Left renal pelvis (tissue), 4 donors: ENCODE measurements at regions not wholly inside any gene's neighbourhood (a gene's known extent, or its start where the extent isn't known, plus 50 kb on each side); places are given as distances from the start of the nearest gene placed in this dataset.

Experiments
- DNase-seq, 4 donors: peaks; one replicate each; pipeline ENCODE4 v3.0.0-alpha.2; 2013; ENCODE audit warnings: low read depth in 4 of 4, low spot score in 3 of 4

DNA sequence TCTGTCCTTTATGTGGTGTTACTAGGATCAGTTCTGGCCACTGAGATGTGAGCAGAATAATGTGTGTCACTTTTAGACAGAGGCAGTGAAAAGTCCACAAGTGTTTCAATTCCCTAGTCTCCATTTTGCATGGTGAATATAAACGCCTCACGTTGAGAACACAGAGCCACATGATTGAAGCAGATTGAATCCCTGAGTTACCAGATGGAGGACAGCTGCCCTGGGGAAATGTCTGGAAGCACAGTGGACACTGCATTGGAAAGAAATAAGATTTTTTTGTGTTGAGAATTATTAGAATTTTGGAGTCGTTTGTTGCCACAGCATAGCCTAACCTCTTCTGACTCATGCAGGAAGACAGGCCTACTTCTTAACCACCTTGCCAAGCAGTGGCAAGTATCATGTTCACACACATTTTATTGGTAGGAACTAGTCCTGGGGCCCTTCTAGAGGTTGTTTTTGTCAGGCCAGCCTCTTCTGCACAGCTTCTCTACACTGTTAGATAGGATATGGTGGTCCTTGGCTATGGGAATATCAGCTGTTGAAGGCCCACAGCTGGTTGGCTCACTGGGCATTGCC, 188.6 kb downstream of the TMEM182 start:
- no peak for DNase-seq

DNA sequence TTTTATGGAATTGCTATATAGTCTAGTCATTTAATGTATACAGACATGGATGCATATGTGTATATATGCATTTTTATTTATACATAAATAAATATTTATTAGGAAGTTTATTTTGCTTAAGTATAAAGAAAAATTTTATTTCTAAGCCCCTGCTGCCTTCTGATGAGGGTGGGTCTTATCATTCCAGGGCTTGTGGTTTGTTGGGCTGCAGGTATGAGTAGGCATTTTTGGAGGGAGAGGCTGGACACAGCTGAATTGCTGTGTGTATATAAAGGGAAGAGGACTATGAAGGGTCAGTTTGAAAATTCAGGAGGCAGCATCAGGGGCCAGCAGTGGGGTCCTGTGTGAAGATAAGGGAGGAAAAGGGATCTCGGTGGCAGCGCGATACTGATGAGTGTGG, 189.4 kb downstream of the TMEM182 start:
- DNase-seq: no peak

DNA sequence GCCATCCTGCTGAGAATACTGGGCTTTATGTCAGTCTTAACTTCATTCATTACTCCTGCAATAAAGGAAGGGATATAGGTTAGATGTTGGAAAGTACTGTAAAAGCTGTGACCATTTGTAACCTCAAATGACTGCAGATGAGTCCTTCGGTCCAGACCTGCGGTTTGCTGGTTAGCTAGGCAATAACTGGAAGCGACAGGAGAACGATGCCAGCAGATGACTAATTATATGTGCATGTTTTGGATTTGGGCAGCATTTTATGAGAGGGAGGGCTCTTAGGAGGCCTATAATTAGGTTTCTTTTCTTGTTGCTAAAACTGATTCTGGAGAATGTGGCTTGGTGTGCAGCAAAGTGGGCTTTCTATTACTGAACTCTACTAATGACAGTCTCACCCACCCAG, 205.6 kb downstream of the TMEM182 start:
- no peak for DNase-seq

DNA sequence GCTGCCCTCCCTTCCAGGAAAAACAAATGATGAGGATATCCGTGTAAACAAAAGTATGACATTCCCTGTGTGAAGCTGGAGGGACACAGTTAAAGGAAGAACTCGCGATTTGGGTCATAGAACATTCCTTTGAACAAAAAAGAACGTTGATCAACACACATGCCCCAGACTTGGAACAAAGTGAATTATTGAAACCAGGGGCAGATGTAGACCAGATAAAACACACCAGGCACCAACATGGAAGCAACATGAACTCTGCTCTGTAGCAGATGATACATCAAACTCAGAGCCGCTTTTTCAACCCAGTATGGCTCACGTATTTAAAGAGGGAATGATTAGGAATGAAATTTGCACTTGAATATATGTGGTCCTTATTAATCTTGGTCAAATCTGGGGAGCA, 206.5 kb downstream of the TMEM182 start:
- no peak for DNase-seq

DNA sequence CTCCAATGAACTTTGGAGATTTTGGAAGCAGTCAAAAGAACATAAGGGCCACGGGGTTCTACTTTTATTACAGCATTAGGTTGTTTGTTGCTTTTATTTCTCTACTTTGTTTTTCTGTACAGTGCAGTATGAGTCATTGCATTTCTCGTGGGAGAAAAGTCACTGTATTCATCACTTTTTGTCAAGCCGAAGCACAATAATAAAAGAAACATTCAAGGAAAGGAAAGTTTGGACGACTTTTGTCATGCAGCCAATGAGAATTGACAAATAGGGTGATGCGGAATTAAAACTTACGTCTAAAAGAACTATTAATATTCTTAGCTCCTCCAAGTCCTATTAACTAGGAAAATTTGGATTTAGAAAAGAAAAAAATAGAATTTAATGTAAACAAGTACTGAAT, 209.9 kb downstream of the TMEM182 start:
- no peak for DNase-seq

DNA sequence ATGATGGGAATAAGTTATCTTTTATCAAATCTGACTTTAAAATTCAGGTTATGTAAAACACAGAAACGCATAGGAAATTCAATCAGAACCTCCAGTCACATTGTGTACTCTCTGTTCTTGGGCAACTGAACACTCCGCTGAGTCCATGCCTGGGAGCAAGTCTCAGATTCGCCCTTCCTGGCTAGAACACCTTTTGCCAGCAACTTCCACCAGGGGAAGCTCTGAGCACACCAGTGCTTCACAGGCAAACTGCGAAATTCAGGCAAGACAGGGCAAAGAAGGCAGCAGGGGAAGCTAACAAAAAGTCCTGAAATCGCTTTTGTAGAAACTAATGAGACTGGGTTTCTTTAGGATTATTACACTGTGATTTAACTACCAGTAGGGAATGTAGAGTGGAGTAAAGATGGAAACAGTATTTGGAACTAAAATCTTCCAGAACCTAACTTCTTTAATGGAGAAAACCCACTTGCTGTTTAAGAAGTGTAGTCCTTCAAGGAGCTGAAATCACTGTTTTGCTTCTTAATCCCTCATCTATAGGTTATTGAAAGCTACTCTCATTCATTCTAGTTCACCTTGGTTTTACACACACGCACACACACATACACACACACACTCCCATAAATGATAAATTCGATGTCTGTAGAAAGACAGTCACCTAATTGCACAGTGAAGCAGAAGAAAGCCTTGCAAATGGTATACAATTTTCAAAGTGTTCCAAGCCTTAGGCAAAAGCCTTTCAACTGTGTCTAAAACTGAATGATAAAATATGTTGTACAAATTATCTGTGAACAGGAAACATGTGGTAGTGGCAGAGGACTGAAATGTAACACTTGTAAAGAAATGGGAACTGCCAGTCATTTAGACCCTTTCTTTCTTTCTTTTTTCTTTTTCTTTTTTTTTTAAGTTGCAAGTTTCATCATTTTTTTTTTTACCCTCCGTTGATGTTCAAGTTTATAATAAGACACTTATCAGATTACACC, 214.5 kb downstream of the TMEM182 start:
- DNase-seq: peak; percentile 12 to 49 (median 38)

DNA sequence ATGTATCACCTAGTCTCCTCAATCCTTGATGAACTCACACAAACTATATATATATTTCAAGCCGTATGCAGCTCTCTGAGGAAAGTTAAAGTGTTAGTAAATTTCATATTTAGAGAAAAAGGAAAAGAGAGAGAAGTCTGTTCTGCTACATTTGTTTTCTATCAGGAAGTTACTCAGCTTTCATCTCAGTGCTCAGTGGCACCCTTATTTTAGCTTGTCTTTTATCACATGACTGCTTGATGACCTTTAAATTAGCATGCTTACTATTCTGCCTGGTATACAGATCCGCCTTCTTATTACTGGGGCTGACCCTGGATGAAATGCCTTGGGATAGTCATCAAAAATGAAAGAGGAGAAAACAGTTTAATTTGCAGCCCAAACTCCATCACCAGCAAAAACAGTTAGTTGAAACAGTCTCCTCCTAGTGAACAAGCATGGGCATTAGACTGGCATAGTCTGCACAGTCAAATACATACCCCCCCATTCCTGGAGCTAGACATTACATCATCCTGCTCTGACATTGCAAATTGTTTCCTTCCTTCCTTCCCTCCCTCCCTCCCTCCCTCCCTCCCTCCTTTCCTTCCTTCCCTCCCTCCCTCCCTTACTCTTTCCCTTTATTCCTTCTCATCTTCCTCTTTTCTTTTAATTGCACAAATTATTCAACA, 215.7 kb downstream of the TMEM182 start:
- no peak for DNase-seq

DNA sequence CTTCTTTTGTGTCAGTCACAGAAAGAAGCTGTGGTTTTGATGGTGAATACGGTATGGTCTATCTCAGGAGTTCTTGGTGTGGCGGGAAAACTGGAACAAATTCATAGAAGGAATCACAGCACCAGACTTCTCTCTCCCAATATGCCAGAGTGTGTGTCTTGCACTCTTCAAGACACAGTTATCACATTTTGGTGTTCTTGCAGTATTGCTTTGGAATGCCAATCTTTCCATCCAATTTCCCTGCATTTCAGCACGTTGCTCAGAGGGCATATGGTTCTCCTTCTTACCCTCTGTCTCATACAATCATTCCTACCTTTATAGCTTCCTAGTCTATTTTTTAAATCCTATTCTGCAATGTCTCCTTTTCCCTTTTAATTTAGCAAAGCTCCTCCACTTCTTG, 216.3 kb downstream of the TMEM182 start:
- no peak for DNase-seq

DNA sequence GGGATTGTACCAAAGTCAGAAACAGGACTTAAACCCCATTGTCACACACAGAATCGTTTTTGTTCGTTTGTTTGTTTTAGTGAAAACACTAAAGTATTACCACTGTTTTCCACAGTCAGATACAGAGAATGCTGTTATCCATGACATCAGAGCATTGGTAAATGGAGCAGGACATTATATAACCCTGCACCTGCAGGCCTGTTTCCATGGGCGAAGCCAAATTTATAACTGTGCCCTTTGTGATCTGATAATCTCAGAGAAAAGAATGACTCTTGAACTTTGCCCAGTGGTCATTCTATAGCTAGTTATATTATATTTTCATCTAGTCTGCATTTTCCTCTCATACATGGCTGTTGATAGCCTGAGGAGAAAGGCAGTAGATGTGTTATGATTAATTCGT, 217.6 kb downstream of the TMEM182 start:
- no peak for DNase-seq

DNA sequence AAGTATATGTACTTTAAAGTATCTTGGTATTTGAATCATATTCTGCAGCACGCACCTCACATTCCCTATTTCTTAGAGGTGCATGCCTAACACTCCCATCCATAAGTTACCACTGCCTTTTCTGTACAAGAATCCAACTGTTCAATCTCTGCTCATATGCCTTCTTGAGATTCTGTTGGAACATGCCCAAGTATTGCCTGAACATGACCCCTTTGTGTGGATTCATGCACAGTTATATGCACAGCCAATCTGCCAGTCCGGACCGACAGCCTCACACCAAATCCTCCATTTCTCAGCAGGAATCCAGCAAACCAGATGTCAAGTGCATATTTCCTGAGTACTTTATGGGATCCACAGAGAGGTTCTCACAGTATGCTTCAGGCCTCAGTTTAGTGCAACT, 222.0 kb downstream of the TMEM182 start:
- DNase-seq: no peak

DNA sequence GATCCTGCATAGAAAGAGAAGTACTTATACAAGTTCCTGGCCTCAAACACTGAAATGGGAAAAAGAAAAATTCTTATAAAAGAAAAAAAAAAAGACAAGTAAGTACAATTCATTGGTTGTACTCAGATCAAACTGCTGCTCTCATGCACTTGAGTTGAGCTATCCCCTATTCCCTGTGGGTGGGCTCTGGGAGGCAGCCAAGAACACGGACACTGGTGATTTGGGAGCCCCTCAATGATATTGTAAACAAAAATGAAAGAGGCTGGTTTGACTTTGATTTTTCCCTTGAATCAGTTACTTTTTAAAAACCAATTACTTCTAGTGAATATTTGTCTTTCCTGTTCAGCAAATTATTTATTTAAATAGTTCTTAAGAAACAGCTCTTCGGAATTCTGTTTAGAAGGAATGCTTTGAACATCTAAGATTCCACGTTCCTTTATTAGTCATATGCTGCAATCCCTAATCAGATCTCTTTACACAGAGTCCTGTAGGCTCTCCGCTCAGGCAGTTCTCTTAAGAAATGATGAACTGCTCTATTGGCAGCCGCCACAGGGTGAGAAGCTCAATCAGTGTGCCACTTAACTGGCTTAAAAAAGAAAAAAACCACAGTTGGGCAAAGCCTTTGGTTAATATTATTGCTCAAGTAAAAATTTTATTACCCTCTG, 225.1 kb downstream of the TMEM182 start:
- no peak for DNase-seq

DNA sequence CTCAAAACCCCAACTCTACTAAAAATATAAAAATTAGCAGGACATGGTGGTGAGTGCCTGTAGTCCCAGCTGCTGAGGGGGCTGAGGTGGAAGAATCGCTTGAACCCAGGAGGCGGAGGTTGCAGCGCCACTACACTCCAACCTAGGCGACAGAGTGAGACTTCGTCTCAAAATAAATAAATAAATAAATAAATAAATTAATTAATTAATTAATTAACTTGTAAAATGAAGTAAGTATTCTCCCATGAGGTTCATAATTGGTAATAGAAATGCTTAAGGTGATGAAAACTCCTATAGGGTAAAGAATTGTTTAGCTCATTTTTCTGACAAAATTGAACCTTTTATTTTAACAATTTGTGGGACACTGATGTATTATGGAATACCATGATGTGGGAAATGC, 230.8 kb downstream of the TMEM182 start:
- DNase-seq: no peak

DNA sequence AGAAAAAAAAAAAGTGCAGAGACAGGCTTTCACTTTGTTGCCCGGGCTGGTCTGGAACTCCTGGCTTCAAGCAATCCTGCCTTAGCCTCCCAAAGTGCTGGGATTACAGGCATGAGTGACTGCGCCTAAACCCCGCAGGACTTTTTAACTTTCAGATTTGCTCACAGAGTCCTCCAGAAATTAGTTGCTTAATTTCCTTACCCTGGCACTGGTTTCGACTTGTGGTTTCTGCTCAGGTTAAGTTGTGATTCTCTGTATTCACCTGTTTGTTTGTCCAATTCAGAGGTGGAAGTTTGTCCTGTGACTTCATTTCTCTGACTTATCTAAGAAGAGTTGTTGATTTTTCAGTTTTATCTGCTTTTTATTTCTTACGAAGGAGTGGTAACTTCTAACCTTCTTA, 238.1 kb downstream of the TMEM182 start:
- DNase-seq: no peak

DNA sequence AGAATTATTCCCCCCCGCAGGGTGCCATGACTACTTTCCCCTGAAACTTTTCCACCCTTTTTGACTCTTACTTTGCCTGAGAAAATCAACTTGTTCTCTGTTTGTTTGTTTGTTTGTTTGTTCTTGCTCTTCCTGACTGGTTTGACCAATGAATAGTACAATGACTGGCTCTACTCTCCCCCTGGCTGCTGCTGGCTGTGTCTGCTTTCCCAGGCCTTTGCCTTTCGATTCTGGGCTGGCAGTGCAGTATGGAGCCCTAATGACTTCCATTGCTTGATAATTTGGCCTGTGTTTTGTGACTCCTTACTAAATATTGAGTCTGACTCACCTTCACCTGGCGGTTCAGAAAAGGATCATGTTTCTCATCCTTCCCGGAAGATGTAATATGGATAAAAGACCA, 241.1 kb downstream of the TMEM182 start:
- no peak for DNase-seq

DNA sequence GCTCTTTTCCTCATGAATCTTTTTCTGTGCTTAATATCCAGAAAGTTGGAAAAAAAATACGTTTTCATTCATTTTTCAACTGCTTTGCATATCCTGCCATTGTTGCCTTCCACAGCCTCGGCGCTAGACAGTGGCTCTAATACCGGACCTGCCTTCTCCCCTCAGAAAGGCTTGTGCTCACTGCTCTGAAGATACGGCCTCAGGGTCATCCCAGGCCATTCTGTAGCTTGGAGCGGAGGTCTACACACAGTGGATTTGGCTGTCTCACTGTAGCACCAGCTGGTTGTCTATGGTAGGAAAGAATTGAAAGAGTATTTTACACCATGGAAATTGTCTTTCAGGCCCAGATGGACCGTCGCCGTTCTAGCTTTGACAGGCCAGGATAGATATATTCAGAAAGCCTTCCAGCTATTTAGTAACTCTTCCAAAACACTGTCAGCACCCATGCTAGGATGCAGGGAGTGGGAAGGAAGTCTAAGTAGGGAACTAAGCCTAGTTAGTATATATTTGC, 242.0 kb downstream of the TMEM182 start:
- no peak for DNase-seq

DNA sequence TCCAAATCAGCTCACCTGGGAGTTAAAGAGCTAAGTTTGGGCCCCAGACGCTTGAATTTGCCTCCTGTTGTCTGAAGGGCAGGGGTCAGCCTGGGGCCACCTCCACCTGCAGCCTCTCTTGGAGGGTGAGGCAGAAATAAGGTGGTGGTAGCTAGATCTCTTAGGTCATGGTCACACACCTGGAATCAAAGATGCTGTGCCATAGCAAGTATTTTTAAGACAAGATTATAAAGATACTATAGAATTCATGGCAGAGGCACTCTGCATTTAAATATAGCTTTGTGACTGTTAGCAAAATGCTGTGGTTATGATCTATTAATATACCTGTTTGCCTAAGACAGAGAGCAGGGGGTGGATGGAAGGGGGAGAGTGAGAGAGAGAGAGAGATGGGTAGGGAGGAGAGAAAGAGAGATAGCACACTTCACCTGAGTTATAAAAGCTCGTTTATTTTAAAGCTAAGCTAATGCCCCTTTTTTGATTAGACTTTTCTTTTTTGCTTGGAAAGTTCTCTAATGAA, 242.7 kb downstream of the TMEM182 start:
- DNase-seq: no peak

DNA sequence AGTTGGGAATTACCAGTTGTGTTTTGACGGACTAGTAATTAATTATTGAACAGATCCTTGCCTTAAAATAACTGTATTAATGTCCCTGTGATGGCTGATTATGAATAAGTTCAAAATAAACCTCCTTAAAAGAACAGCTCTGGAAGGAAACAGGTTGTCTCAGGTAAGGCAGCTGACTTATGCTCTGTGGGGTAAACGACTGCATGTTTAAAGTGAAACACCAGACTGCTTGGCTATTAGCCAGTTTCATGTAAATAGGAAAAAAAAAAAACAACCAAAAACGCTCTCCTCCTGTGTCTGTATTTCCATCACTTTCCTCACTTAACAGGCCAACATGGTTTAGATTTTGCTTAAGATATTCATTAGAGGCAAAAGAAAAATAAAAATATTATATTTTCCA, 243.6 kb downstream of the TMEM182 start:
- DNase-seq: no peak

DNA sequence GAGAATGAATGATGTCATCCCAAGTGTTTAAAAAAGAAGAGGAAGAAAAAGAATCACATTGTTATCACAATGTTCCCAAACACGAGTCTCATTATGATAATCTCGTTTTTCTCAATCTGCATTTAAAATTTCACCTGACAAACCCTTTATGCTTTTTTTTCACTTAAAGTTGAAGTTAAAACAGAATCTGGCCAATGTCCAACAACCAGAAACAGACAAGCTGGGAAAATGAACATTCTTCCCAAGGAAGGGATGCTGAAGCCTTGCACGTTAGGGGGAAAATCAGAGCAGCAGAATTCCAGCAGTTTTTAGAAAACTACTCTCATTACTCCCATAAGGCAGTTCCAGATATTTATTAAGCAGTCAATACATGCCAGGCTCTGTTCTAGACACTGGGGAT, 245.3 kb downstream of the TMEM182 start:
- DNase-seq: no peak

DNA sequence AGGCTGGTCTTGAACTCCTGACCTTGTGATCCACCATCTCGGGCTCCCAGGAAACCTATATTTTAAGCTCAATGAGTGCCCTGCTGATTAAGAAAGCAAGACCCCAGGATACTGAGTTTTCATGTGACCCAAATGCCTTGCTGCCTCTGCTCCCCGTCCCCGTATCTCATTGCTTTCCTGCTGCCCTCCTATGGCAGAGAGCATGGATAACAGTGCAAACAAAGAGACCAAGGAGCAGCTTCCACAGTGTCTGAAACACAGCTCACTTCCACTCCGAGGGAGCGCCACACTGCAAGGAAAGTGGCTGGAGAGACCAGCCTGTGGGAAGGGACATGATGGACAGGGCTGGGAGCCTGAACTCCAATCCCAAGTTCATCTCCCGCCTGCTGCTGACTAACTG, 246.8 kb downstream of the TMEM182 start:
- no peak for DNase-seq

DNA sequence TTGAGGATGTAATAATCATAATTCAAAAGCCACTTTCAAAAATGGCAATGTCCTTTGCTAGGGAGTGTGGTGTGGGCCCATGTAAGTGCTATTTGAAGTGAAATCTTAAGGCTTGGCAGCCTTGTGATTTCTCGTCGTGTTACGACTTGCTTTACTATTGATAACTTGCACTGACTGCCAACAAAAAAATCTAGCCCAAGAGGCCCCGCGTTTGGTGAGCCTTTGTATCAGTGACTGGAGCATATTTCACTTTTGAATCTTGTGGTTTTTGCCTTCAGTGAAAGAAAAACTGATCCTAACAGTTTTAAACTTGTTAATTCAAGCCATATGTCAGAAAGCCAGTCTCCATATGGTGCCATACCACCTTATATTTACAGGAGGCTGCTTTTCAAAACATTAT, 248.0 kb downstream of the TMEM182 start:
- no peak for DNase-seq

DNA sequence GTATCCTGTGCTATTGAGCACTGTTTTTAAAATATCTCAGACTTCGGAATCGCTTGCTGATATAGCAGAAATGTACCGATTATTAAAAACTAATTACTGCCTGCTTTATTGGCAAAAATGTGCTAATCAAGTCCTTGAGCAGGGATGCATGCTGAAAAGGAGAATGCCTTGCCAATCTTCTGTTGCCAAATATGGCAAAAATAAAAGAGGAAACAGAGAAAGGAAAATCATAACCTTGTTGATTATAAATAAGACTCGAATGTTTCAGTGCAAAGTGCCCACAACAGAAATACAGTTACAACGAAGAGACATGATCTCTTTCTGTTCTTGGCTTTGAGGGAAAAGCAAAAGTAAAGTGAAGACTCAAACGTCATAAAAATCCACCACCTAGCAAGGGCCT, 248.5 kb downstream of the TMEM182 start:
- no peak for DNase-seq
